ENCODE measurements at regions not wholly inside any gene's neighbourhood (a gene's known extent, or its start where the extent isn't known, plus 50 kb on each side); places are given as distances from the start of the nearest gene placed in this dataset.

- Histone ChIP-seq H3K27me3 (ENCODE audit: insufficient read depth, low read length) (no peaks in the 10 kb centered on the region), H3K9ac (ENCODE audit: extremely low read depth, insufficient read length, low read length) (no peak overlapping the region), H3K18ac (ENCODE audit: insufficient read length, low read depth, low read length) (no peak overlapping the region), H2BK15ac (ENCODE audit: low read depth, low read length) (no peak overlapping the region), H4K20me1 (ENCODE audit: control insufficient read depth, insufficient read depth, insufficient read length) (no peaks in the 10 kb centered on the region), H3K23ac (ENCODE audit: insufficient read length, low read depth, low read length) (no peak overlapping the region), H3K56ac (ENCODE audit: insufficient read length, low read depth, low read length) (no peak overlapping the region), H3K14ac (ENCODE audit: insufficient read depth, low read length) (no peak overlapping the region), H3K79me2 (ENCODE audit: insufficient read depth, low read length) (no peaks in the 10 kb centered on the region), H2BK12ac (ENCODE audit: insufficient read length, low read depth, low read length) (no peak overlapping the region), H2AFZ (ENCODE audit: low read length) (no peak overlapping the region), H3K27ac (ENCODE audit: insufficient read length, low read depth, low read length) (no peak overlapping the region), H3K23me2 (ENCODE audit: insufficient read length, low read depth, low read length, poor library complexity, severe bottlenecking) (no peaks in the 10 kb centered on the region), H3K9me3 (ENCODE audit: control insufficient read depth, low read depth, low read length) (no peaks in the 10 kb centered on the region), H4K8ac (replicated peaks; ENCODE audit: insufficient read length, low read depth, low read length) (no peak overlapping the region), H2AK5ac (ENCODE audit: insufficient read length, low read length) (no peak overlapping the region), H3K4me1 (ENCODE audit: insufficient read depth, low read length) (no peaks in the 10 kb centered on the region), H3T11ph (ENCODE audit: low read length) (no peak overlapping the region), H4K91ac (ENCODE audit: insufficient read length, low read depth, low read length) (no peak overlapping the region), H4K5ac (ENCODE audit: insufficient read length, low read depth, low read length) (no peak overlapping the region), H2BK20ac (ENCODE audit: low read depth, low read length, poor library complexity, severe bottlenecking) (no peak overlapping the region), H3K4ac (ENCODE audit: low read depth, low read length) (no peak overlapping the region), H2BK5ac (ENCODE audit: insufficient read length, low read length) (no peak overlapping the region), H2BK120ac (ENCODE audit: low read depth, low read length, poor library complexity, severe bottlenecking) (no peak overlapping the region), H3K4me2 (ENCODE audit: insufficient read depth, insufficient read length, low read length) (no peak overlapping the region), H3K79me1 (ENCODE audit: insufficient read depth, low read depth, low read length, poor library complexity, severe bottlenecking) (no peaks in the 10 kb centered on the region)
- no peak for DNase-seq
- H3K9me3 Mint-ChIP-seq: peaks cover 3 to 4% of the 10 kb centered on the region in 2 experiments; a peak in 2 of 5 replicates
- H3K36me3 Mint-ChIP-seq (ENCODE audit: insufficient read depth in 1 of 3, low read depth in 3 of 3): peaks cover 0 to 7% (median 6%) of the 10 kb centered on the region in 3 experiments; a peak in 3 of 7 replicates
- H3K4me1 Mint-ChIP-seq: peaks cover 0 to 6% of the 10 kb centered on the region in 2 experiments; a peak in 3 of 4 replicates
- no peak overlapping the region for H3K4me3 Mint-ChIP-seq
- no CpG with 5 or more reads among the region's 1 CpG for WGBS (ENCODE audit: extremely low coverage, insufficient read length, low lambda C conversion rate)
- no peaks in the 10 kb centered on the region for H3K27me3 Mint-ChIP-seq (ENCODE audit: low read depth)
- TF ChIP-seq, protein P1, sequence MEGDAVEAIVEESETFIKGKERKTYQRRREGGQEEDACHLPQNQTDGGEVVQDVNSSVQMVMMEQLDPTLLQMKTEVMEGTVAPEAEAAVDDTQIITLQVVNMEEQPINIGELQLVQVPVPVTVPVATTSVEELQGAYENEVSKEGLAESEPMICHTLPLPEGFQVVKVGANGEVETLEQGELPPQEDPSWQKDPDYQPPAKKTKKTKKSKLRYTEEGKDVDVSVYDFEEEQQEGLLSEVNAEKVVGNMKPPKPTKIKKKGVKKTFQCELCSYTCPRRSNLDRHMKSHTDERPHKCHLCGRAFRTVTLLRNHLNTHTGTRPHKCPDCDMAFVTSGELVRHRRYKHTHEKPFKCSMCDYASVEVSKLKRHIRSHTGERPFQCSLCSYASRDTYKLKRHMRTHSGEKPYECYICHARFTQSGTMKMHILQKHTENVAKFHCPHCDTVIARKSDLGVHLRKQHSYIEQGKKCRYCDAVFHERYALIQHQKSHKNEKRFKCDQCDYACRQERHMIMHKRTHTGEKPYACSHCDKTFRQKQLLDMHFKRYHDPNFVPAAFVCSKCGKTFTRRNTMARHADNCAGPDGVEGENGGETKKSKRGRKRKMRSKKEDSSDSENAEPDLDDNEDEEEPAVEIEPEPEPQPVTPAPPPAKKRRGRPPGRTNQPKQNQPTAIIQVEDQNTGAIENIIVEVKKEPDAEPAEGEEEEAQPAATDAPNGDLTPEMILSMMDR (conservative IDR thresholded peaks at IDR 0.05): no peak
- H3K27ac Mint-ChIP-seq: no peak overlapping the region
These were observed 312.2 kb upstream of the TBC1D5 start for GRCh38 chr3:18054625-18055024.
